ENCODE measurements at regions not wholly inside any gene's neighbourhood (a gene's known extent, or its start where the extent isn't known, plus 50 kb on each side); places are given as distances from the start of the nearest gene placed in this dataset.

- no peak for TF ChIP-seq CTCF (IDR thresholded peaks at IDR 0.05)
- TF ChIP-seq ZFX (IDR thresholded peaks at IDR 0.05; ENCODE audit: borderline replicate concordance): no peak
These were observed 232.4 kb downstream of the POSTN start for GRCh38 chr13:37366044-37366770.
